ENCODE measurements at regions not wholly inside any gene's neighbourhood (a gene's known extent, or its start where the extent isn't known, plus 50 kb on each side); places are given as distances from the start of the nearest gene placed in this dataset.

DNA sequence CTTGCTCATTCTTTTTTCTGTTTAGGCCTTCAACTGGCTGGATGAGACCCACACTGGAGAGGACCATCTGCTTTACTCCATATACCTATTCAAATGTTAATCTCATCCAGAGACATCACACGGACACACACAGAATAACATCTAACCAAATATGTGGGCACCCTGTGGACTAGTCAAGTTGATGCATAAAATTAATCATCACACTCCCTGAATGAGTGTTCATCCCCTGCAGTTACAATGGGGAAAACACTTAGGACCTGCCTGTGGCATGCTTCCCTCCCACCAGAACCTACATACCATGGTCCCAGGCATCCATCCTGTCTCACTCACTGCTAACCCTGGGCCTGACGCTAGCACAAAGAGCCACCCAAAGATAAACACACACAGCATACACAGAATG lies 112.8 kb upstream of the TEX51 start:
- H3K27me3 Mint-ChIP-seq: peaks cover 7 to 11% of the 10 kb centered on the region in 2 donors
- no peaks in the 10 kb centered on the region for H3K9me3 ChIP-seq (ENCODE audit: control insufficient read depth in 1 of 2, low read length in 2 of 2)
- no peak overlapping the region for H3K27ac ChIP-seq (ENCODE audit: low read depth, low read length)
- no peak overlapping the region for H3K27ac Mint-ChIP-seq
- no peaks in the 10 kb centered on the region for H3K36me3 ChIP-seq (ENCODE audit: insufficient read depth, low read length)
- POLR2A ChIA-PET (ENCODE audit: partially characterized antibody): no interaction called here
- no peak overlapping the region for H3K4me3 ChIP-seq (ENCODE audit: low read length in 2 of 2)
- no peaks in the 10 kb centered on the region for H3K4me1 ChIP-seq (ENCODE audit: insufficient read depth, low read length)
- no peaks in the 10 kb centered on the region for H3K4me1 Mint-ChIP-seq
- H3K4me3 Mint-ChIP-seq: no peak overlapping the region
- intact Hi-C loops (cut with micrococcal nuclease): no loop called here
- DNase-seq: no peak
- H3K9me3 Mint-ChIP-seq: no peaks in the 10 kb centered on the region
- no peaks in the 10 kb centered on the region for H3K36me3 Mint-ChIP-seq
- H3K27me3 ChIP-seq (ENCODE audit: insufficient read depth, low read length): no peaks in the 10 kb centered on the region
- CTCF ChIA-PET (ENCODE audit: partially characterized antibody): interaction anchor here (0.8 kb wide), 1 partner anchor 9 kb away, joined by 3 read pairs; no protein-coding TSS in a partner anchor

GRCh38 chr2:126786765-126787164 lies 111.9 kb upstream of the TEX51 start:
- no peaks in the 10 kb centered on the region for H3K9me3 Mint-ChIP-seq
- H3K4me1 ChIP-seq (ENCODE audit: insufficient read depth, low read length): no peaks in the 10 kb centered on the region
- no peaks in the 10 kb centered on the region for H3K36me3 ChIP-seq (ENCODE audit: insufficient read depth, low read length)
- H3K27ac ChIP-seq (ENCODE audit: low read depth, low read length): no peak overlapping the region
- H3K27me3 ChIP-seq (ENCODE audit: insufficient read depth, low read length): no peaks in the 10 kb centered on the region
- H3K9me3 ChIP-seq (ENCODE audit: control insufficient read depth in 1 of 2, low read length in 2 of 2): no peaks in the 10 kb centered on the region
- ChIA-PET CTCF (ENCODE audit: partially characterized antibody) (no interaction called here), POLR2A (ENCODE audit: partially characterized antibody) (no interaction called here)
- H3K27ac Mint-ChIP-seq: no peak overlapping the region
- H3K4me3 Mint-ChIP-seq: no peak overlapping the region
- intact Hi-C loops (cut with micrococcal nuclease): no loop called here
- H3K36me3 Mint-ChIP-seq: no peaks in the 10 kb centered on the region
- H3K4me3 ChIP-seq (ENCODE audit: low read length in 2 of 2): no peak overlapping the region
- peaks cover 8 to 16% of the 10 kb centered on the region in 2 donors for H3K27me3 Mint-ChIP-seq
- no peak for DNase-seq
- no peaks in the 10 kb centered on the region for H3K4me1 Mint-ChIP-seq

DNA sequence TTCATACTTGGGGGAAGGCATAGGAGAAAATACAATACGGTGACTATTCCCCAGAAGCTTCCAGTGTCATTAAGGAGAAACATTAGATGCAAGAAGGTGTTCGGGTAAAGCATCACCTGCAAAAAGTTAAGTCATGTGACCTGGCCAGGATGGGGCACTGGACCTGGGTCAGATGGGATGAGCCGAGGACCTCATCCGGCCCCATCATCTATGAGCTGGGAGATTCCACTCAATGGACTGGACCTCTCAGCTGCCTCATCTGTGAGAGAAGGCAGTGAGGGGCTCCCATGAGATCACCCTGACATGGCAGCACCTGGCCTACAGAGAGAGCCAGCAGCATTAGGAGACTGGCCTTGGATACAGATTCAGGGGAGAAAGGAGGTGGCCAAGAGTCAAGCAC lies 111.4 kb upstream of the TEX51 start:
- Histone ChIP-seq H3K27ac (ENCODE audit: low read depth, low read length) (no peak overlapping the region), H3K4me1 (ENCODE audit: insufficient read depth, low read length) (no peaks in the 10 kb centered on the region), H3K36me3 (ENCODE audit: insufficient read depth, low read length) (no peaks in the 10 kb centered on the region), H3K4me3 (ENCODE audit: low read length in 2 of 2) (no peak overlapping the region), H3K27me3 (ENCODE audit: insufficient read depth, low read length) (no peaks in the 10 kb centered on the region), H3K9me3 (ENCODE audit: control insufficient read depth in 1 of 2, low read length in 2 of 2) (no peaks in the 10 kb centered on the region)
- no peaks in the 10 kb centered on the region for H3K9me3 Mint-ChIP-seq
- no peak for DNase-seq
- peaks cover 5 to 12% of the 10 kb centered on the region in 2 donors for H3K27me3 Mint-ChIP-seq
- H3K27ac Mint-ChIP-seq: no peak overlapping the region
- POLR2A ChIA-PET (ENCODE audit: partially characterized antibody): no interaction called here
- H3K4me1 Mint-ChIP-seq: no peaks in the 10 kb centered on the region
- H3K4me3 Mint-ChIP-seq: no peak overlapping the region
- CTCF ChIA-PET (ENCODE audit: partially characterized antibody): interaction anchor here (0.8 kb wide), 1 partner anchor 9 kb away, joined by 3 read pairs; no protein-coding TSS in a partner anchor
- intact Hi-C loops (cut with micrococcal nuclease): no loop called here
- H3K36me3 Mint-ChIP-seq: no peaks in the 10 kb centered on the region

GRCh38 chr2:126788113-126788512 lies 110.6 kb upstream of the TEX51 start:
- no peaks in the 10 kb centered on the region for H3K36me3 Mint-ChIP-seq
- intact Hi-C loops (cut with micrococcal nuclease): no loop called here
- H3K4me1 Mint-ChIP-seq: no peaks in the 10 kb centered on the region
- Histone ChIP-seq H3K4me3 (ENCODE audit: low read length in 2 of 2) (no peak overlapping the region), H3K4me1 (ENCODE audit: insufficient read depth, low read length) (no peaks in the 10 kb centered on the region), H3K36me3 (ENCODE audit: insufficient read depth, low read length) (no peaks in the 10 kb centered on the region), H3K27ac (ENCODE audit: low read depth, low read length) (no peak overlapping the region), H3K27me3 (ENCODE audit: insufficient read depth, low read length) (no peaks in the 10 kb centered on the region), H3K9me3 (ENCODE audit: control insufficient read depth in 1 of 2, low read length in 2 of 2) (no peaks in the 10 kb centered on the region)
- ChIA-PET POLR2A (ENCODE audit: partially characterized antibody) (no interaction called here), CTCF (ENCODE audit: partially characterized antibody) (no interaction called here)
- H3K9me3 Mint-ChIP-seq: no peaks in the 10 kb centered on the region
- no peak overlapping the region for H3K4me3 Mint-ChIP-seq
- peaks cover 8 to 14% of the 10 kb centered on the region in 2 donors for H3K27me3 Mint-ChIP-seq
- H3K27ac Mint-ChIP-seq: no peak overlapping the region
- no peak for DNase-seq

DNA sequence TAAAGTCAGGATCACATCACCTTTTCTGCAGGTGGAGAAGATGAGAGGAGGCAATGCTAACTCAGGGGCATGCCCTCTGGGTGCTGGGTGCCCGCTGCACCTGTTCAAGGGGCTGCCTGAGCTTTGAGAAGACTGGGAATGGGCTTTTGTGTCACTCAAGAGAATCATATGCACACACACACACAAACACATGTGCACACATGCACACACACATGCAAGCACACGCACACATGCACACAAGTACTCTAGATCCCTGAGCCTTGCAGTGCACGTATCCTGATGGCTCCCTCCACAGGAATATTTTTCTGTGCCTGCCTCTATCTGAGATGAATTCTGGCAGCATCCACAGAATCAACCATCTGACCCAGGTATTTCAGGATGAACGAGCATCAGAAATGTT lies 110.0 kb upstream of the TEX51 start:
- Mint-ChIP-seq H3K36me3 (no peaks in the 10 kb centered on the region), H3K9me3 (no peaks in the 10 kb centered on the region), H3K27me3 (peaks cover 12 to 19% of the 10 kb centered on the region in 2 donors), H3K4me3 (no peak overlapping the region), H3K27ac (no peak overlapping the region), H3K4me1 (no peaks in the 10 kb centered on the region)
- Histone ChIP-seq H3K9me3 (ENCODE audit: control insufficient read depth in 1 of 2, low read length in 2 of 2) (no peaks in the 10 kb centered on the region), H3K27me3 (ENCODE audit: insufficient read depth, low read length) (no peaks in the 10 kb centered on the region), H3K4me3 (ENCODE audit: low read length in 2 of 2) (no peak overlapping the region), H3K36me3 (ENCODE audit: insufficient read depth, low read length) (no peaks in the 10 kb centered on the region), H3K4me1 (ENCODE audit: insufficient read depth, low read length) (no peaks in the 10 kb centered on the region), H3K27ac (ENCODE audit: low read depth, low read length) (no peak overlapping the region)
- intact Hi-C loops (cut with micrococcal nuclease): no loop called here
- no peak for DNase-seq
- CTCF ChIA-PET (ENCODE audit: partially characterized antibody): no interaction called here
- POLR2A ChIA-PET (ENCODE audit: partially characterized antibody): no interaction called here

GRCh38 chr2:126790987-126791780 lies 107.5 kb upstream of the TEX51 start:
- no peaks in the 10 kb centered on the region for H3K36me3 Mint-ChIP-seq
- H3K27me3 ChIP-seq (ENCODE audit: insufficient read depth, low read length): no peaks in the 10 kb centered on the region
- no peak overlapping the region for H3K4me3 Mint-ChIP-seq
- H3K4me3 ChIP-seq (ENCODE audit: low read length in 2 of 2): no peak overlapping the region
- ChIA-PET POLR2A (ENCODE audit: partially characterized antibody) (no interaction called here), CTCF (ENCODE audit: partially characterized antibody) (no interaction called here)
- DNase-seq: no peak
- intact Hi-C loops (cut with micrococcal nuclease): no loop called here
- H3K36me3 ChIP-seq (ENCODE audit: insufficient read depth, low read length): no peaks in the 10 kb centered on the region
- peaks cover 16 to 26% of the 10 kb centered on the region in 2 donors for H3K27me3 Mint-ChIP-seq
- H3K4me1 Mint-ChIP-seq: no peaks in the 10 kb centered on the region
- no peaks in the 10 kb centered on the region for H3K9me3 ChIP-seq (ENCODE audit: control insufficient read depth in 1 of 2, low read length in 2 of 2)
- H3K27ac ChIP-seq (ENCODE audit: low read depth, low read length): no peak overlapping the region
- no peaks in the 10 kb centered on the region for H3K4me1 ChIP-seq (ENCODE audit: insufficient read depth, low read length)
- no peak overlapping the region for H3K27ac Mint-ChIP-seq
- H3K9me3 Mint-ChIP-seq: no peaks in the 10 kb centered on the region

GRCh38 chr2:126792186-126792585 lies 106.5 kb upstream of the TEX51 start:
- POLR2A ChIA-PET (ENCODE audit: partially characterized antibody): no interaction called here
- CTCF ChIA-PET (ENCODE audit: partially characterized antibody): no interaction called here
- Mint-ChIP-seq H3K36me3 (no peaks in the 10 kb centered on the region), H3K4me1 (no peaks in the 10 kb centered on the region), H3K9me3 (no peaks in the 10 kb centered on the region), H3K27me3 (peaks cover 16 to 27% of the 10 kb centered on the region in 2 donors), H3K27ac (no peak overlapping the region), H3K4me3 (no peak overlapping the region)
- Histone ChIP-seq H3K4me1 (ENCODE audit: insufficient read depth, low read length) (no peaks in the 10 kb centered on the region), H3K27me3 (ENCODE audit: insufficient read depth, low read length) (no peaks in the 10 kb centered on the region), H3K27ac (ENCODE audit: low read depth, low read length) (no peak overlapping the region), H3K36me3 (ENCODE audit: insufficient read depth, low read length) (no peaks in the 10 kb centered on the region), H3K4me3 (ENCODE audit: low read length in 2 of 2) (no peak overlapping the region), H3K9me3 (ENCODE audit: control insufficient read depth in 1 of 2, low read length in 2 of 2) (no peaks in the 10 kb centered on the region)
- DNase-seq: no peak
- intact Hi-C loops (cut with micrococcal nuclease): no loop called here

Data from CD4-positive, alpha-beta memory T cell (primary cell).